HG02623 (cell line): ENCODE measurements at regions not wholly inside any gene's neighbourhood (a gene's known extent, or its start where the extent isn't known, plus 50 kb on each side); places are given as distances from the start of the nearest gene placed in this dataset.

Experiments used
- ATAC-seq: cut with Tn5 transposase; IDR thresholded peaks from one replicate; pipeline ENCODE4 v1.9.1; 2021; ENCODE audit warnings: moderate library complexity; ENCODE audit not compliant: unreplicated experiment

DNA sequence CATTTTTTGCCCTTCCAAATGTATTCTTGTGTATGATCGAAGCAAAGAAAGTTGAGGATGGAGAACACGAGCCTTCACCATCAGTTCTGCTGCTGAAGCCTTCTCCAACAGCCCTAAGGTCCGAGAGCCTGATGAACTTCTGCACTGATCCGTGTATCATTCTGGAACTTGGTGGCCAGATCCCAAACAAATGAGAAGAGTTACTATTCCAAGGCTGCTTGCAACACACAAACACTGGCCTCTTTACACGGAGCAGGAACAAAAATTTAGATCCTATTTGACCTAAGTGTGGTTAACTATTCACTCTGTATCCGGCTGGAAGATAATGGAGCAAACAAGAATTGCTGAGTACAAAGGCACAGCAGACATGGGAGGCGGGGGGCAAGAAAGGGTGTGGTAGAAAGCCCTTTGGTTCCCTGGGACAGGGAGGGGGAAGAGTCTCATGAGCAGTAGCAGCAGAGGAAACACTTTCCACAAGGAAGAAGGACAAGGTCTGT lies 282.9 kb downstream of the SOX9 start:
- ATAC-seq = no peak

DNA sequence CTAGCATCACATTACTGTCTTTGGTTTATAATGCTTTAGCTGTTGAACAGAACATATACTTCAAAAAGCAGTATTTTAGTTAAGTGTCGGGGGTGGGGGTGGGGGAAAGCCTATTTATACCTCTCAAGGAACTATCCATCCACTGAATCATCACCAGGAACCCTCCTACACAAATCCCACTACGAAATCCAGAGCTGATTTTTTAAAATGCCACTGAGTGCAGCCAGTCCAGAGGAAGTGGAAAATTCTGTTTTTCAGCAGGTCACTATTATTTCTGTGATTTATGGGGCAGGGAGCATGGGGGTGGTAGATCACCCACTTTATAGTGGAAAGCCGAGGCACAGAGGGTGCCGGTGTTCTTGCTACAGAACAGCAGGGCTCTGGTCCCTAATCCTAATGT lies 284.1 kb downstream of the SOX9 start:
- ATAC-seq = no peak

DNA sequence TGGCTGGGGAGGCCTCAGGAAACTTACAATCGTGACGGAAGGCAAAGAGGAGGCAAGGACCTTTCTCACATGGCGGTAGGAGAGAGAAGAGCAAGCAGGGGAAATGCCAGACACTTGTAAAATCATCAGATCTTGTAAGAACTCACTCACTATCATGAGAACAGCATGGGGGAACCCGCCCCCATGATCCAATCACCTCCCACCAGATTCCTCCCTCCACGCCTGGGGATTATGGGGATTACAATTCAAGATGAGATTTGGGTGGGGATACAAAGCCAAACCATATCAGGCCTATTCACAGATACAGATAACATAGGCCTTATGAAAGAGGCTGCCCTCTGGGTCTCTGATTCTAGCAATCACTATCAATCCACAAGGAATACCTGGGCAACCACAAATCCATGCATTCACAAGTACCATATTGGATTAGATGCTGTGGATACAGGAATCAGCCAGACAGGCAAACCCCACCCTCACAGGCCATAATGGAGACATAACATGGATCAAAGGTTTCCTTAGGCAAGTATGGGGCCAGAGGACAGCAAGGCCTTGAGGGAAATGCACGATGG lies 284.9 kb downstream of the SOX9 start:
- ATAC-seq = no peak

DNA sequence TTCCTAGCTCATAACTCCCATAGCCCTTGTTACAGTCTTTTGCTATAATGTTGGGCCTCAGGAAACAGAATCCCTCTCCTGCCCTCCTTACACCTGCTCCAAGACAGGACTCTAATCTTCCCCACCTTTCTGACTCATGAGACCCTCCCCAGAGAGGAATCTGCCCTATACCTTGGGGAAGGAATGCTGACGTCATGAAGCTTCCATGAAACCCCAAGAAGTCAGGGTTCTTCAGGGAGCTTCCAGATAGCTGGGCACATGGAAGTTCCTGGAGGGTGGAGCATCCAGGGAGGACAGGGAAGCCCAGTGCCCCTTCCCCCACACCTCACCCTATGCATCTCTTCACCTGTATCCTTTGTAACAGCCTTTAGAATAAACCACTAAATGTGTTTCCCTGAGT lies 285.7 kb downstream of the SOX9 start:
- ATAC-seq = no peak

DNA sequence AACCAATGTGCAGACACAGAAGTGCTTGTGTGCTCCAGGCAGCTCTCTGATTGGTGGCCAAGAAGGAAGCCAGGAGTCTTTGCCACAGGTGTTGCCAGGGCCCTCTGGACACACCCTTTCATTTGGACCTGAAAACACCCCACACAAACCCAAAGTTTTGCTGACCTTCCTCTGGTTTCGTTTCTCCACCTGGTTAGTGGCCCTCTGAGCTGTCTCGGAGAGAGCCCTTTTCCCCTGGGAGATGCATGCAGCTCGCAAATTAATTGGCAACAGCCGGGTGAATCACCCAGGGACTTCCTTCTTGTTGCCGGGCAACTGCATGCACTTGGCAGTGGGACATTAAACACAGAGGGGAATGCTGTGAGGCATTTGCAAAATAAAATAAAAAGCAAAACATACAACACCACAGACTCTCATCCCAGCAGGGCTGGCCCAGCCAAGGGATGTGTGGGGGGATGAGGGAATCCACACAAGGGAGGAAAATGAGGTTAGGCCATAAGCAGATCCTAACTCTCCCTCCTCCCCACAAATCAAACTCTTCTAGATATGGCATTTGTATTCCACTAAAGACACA lies 286.6 kb downstream of the SOX9 start:
- peak; percentile 75 for ATAC-seq

DNA sequence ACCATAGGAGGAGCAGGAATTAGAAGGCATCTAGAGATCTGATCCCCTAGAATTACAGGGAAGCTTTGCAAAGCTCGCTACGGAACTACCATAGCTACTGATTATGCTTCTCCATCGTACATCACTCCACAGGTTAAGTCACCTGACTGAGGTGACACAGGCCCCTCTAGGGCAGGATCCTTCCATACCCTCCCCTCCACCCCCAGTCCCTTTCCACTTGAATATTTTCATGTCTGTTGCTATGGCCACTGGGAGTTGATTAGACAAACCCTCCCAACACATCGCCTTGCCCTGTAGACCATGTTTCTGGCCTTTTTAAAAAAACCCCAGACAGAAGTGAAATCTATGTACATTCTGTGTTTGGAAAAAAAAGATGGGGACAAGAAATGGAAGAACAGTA lies 287.1 kb downstream of the SOX9 start:
- ATAC-seq = no peak

DNA sequence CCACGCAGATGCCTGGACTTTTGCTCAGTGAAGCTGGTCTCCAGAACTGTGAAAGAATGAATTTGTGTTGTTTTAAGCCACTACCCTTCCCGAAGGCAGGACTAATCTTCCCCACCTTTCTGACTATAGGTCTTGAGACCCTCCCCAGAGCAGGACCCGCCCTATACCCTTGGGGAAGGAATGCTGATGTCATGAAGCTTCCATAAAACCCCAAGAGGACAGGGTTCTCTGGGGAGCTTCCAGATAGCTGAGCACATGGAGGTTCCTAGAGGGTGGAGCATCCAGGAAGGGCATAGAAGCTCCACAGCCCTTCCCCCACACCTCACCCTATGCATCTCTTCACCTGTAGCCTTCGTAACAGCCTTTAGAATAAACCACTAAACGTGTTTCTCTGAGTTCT lies 287.8 kb downstream of the SOX9 start:
- ATAC-seq = no peak

DNA sequence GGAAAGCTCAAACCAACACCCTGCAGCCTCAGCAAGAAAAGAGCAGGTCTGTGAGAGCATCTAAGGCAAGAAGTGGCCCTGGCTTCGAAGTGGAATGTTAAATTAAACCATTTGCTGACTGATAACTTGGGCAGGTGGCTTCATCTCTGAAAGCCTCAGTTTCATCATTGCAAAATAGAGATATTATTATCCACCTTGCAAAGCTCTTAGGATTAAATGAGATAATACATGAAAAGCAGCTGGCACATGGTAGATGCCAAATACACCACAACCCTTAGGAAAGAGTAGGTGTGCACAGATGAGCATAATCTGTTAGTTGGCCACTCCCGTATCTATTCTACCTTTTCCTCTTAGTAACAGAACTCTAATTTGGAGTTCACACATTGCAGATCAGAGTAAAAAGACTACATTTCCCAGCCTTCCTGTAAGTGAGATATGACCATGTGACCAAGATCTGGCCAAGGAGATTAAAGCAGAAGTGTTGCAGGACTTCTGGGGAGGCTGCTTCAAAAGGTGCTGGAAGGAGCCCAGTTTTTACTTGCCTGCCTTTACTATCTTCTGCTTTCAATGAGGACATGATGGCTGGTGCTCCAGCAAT lies 288.7 kb downstream of the SOX9 start:
- no peak for ATAC-seq

DNA sequence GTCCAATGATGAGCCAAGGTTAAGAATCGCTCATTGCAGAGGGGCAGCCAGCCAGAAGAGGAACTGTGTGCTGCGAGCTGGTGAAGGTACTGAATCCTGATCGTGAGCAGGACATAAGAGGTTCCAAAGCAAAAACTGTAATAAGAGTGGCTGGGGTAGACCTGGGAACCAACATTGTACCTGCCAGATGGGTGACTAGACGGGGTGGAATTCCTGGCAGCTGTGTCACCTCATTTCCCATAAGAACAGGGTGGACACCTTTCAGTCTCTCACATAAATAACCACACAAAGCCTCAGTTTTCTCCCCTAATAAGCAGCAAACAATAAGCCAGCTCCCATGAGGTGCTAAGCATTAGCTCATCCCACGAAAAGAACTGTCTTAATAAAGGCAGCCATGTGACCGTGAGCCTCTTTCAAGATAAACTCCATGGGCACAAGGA lies 290.3 kb downstream of the SOX9 start:
- no peak for ATAC-seq

DNA sequence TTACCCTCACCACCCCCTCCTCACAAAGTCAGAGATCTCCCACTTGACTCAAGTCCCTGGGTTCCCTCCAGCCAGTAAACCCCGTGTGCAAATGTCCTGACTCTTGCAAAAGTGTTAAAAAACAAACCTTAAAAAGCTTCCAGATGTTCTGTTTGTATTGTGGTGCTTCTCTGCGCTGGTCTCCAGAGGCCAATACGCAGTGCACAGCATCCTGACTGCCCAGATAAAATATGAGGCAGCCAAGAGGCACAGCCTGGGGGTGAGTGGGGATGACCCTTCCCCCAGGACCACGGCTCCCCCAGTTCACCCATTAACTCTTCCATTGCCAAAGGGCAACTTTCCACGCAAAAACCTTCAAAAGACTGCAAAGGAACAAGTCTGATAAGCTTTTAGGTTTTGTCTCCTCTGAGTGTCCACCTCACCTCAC lies 291.8 kb downstream of the SOX9 start:
- no peak for ATAC-seq

DNA sequence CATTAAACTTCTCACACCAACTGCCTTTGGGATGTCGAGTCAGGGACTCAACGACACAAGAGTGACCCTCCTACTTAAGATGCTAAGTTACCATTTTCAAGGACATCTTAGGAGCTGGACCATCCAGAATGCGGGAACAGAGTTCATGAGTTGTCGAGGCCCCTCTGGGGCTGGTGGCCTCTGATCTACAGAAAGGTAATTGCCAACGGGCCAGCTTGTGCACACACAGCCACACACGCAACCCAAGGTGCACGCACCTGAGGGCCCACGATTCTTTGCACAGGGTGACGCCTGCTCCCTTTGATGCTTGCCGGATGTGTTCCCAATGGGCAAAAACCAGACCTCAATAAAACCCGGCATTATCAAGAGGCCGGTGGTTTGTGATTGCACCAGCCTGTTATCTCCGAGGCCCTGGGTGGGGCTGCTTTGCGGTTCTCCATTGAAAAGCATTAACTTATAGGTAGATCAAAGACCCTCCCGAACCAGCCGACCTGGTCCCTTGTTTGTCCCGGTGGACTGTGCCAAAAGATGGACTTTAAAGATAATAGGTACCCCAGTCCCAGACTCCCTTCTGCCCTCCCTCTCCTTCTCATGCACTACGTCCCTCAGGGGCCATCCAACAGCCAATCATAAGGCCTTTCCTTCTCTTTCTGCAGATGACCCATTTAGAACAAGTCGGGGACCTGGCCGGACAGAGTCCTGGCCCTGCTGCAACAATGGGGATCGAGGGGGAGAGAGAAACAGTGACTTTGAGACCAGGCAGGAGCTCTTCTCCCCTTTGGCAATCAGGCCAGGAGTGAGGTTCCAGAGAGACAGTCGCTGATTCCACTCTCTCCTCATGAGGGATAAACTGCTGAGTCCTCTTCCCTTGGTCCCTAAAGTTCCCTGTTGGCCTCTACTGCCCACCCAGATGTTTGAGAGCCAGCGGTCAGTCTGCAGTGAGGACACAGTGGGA lies 292.5 kb downstream of the SOX9 start:
- no peak for ATAC-seq

DNA sequence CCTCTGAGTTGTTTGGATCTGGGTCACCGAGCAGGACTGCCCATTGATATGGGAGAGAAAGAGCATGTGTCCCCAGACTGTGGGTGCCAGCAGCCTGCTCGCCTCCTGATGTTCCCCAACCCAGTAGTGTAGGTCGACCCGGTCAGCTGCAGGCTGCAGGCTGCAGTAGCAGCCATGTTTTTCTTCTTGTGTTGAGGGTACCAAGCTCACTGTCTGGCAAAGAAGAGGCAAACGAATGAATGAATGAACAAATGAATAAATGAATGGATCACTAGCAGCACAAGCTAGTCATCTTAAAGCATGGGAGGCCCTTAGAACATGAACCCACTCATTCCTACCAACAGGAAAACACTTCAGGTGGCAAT lies 293.2 kb downstream of the SOX9 start:
- ATAC-seq = no peak

DNA sequence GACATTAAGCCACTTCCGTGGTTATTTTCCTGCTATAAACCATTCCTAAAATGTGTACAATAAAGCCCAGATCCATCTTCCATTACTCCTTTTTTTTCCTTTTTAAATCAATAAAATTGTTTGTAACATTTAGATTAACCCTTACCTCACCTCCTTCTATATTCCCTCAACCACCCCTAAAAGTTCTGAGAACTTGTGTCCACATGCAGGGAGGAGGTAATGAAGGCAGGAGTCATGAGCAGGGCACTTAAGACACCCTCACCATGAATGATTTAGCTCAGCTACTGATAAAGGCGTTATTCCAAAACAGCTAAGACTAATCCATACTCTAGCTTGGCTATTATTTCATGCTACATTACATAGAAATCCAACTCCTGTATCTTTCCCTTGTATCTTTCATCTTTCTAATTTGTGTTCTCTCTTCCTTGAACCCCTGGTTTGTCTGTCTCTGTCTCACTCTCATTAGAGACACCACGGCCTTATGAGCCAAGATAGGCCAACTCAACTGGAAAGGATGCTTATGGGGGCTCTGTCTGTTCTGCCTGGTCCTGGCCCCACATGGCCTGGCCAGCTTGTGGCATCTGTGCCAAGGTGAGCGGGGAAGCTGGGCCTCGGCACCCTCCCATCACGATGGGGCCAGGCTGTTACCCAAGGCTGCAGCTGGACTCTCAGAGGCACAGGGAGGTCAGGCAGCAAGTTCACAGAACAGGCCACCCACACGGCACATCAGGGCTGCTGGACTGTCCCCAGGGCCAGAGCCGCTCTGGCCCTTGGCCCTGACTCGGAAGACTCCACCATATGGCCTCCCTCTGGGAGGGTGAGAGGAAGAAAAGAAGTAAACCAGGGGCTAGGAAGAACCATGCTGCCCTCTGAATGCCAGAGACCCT lies 294.4 kb downstream of the SOX9 start:
- no peak for ATAC-seq

DNA sequence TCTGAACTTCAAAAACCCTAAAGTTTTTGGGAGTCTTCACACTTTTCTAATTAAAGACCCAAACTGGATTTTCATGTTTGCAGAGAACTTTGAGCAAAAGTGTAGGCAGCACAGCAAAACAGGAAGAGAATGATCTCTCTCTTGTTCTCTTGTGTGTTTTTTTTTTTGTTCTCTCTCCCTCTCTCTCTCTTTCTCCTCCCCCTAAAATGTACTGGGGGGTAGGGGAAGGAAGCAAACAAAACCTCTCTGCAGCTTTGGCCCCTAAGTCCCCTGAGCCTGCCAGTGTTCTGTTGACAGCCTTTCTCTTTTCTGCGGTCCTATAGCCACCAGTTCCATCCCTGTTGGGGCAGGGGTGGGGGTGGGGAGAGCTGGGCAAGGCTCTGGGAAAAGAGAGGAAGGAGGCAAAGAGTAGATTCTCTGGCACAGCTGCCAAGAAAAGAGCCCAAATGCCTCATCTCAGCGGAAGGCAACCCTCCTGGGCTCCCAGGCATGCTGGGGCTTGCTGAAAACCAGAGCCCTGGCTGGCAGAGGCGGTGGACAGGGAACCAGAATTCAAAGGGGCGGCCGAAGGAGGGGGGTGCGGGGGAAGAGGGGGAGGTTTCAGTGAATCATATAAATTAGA lies 295.3 kb downstream of the SOX9 start:
- ATAC-seq = no peak

DNA sequence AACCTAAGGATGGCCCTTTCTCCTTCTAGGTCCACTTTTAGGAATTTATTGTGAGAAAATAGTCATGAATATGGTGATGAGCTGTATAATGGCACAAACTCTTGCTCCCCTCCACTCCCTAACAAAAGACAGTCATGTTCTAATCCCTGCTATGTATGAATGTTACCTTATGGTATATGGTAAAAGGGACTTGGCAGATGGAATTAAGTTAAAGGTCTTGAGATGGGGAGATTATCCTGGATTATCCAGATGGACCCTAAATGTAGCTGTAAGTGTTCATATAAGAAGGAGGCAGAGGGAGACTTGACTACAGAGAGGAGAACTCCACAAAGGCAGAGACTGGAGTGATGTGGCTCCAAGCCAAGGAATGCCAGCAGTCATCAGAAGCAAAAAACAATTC lies 296.1 kb downstream of the SOX9 start:
- no peak for ATAC-seq

DNA sequence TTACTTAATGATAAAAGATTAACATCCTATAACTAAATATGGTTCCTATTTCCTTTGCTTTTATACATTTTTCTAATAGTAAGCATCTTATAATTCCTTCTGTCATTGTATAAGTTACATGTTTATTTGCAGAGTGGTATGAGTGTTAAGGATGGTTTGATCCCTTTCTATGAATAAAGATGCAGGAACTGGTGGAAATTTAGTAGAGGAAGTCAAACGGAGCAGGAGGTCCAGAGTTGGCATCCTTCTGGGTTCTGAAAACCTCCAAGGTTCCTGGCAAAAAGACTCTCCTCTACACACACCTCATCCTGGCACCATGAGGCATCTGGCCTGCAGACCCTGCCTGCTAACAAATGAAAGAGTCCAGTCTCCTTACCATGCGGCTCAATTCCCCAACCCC lies 296.8 kb downstream of the SOX9 start:
- ATAC-seq = no peak

DNA sequence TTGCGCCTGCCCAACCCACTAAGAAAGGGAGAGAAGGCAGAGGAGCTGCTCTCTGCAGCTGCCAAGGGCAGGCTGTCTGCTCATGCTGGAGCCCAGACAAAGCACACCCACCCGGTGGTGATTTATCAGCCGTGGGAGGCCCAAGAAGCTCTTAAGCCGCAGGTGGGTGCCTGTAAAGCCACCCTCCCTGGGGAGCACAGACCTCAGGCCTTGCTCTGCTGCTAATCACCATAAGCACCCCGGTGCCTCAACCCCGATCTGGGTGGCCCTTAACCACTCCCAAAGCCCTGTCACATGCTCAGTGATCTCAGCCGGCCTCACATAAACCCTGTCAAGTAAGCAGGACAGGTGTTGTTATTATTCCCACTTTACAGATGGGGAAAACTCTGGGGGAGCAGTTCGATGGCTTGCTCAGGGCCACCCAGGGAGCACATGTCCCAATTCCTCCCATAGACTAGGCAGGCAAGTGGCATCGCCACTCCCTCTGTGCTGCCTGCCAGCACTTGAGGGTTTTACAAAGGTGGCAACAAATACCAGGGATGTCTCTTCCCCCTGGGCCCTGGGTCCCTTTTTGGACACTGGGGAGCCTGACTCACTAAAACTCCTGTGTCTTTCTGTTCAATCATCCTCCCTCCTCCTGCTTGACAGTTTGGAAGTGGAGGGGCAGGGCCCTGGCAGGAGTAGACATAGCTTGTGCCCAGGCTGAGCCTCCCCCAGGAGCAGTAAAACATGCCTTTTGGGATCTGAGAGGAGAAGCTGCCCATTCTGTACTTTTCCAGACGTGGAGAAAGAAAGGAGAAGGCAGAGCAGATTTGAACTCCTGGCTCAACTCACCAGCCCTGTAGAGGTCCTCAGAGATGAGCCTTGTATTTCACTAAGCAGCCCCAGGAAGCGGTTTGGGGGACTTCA lies 299.3 kb downstream of the SOX9 start:
- ATAC-seq = peak; percentile 41

DNA sequence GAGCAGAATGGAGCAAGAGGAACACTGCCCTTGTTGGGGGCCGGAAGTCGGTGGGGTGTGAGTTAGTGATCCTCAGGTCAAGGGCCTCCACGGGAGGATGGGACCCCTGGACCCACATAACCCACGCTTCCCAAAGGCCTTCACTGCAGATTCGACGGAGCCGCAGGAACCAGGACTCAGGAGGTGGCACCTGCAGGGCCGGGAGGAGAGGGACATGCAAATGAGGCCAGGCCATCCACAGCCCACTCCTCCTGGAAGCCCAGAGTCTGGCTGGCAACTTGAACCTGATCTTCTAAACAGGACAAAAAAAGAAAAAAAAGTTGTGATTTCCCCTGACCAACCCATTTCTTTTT lies 299.9 kb downstream of the SOX9 start:
- no peak for ATAC-seq
